Ascending aorta (tissue), 2 donors: ENCODE measurements at regions not wholly inside any gene's neighbourhood (a gene's known extent, or its start where the extent isn't known, plus 50 kb on each side); places are given as distances from the start of the nearest gene placed in this dataset.
A peak's percentile ranks its signal among the peaks of the same experiment; 100 is the strongest.

Source experiments
- DNase-seq, 2 donors: peaks; one replicate each; pipeline ENCODE4 v3.0.0-alpha.2; 2019; ENCODE audit warnings: low spot score in 2 of 2
- H3K27ac ChIP-seq, 2 donors: fragments of 200-600 bp; sonication (generic); one replicate each; pipeline ENCODE4 v1.5.1; 2016 to 2017; ENCODE audit warnings: mild to moderate bottlenecking in 1 of 2
- H3K27me3 ChIP-seq: fragments of 200-600 bp; sonication (generic); one replicate; pipeline ENCODE4 v1.5.1; 2017
- H3K36me3 ChIP-seq, 2 donors: fragments of 200-600 bp; sonication (generic); one replicate each; pipeline ENCODE4 v1.5.1; 2016
- H3K4me1 ChIP-seq, 2 donors: fragments of 200-600 bp; sonication (generic); one replicate each; pipeline ENCODE4 v1.5.1; 2016 to 2017; ENCODE audit warnings: mild to moderate bottlenecking in 1 of 2
- H3K4me3 ChIP-seq, 2 donors: fragments of 200-600 bp; sonication (generic); one replicate each; pipeline ENCODE4 v1.5.1; 2016 to 2017; ENCODE audit warnings: mild to moderate bottlenecking in 1 of 2
- H3K9me3 ChIP-seq, 2 donors: fragments of 200-600 bp; sonication (generic); one replicate each; pipeline ENCODE4 v1.5.1; 2016
- intact Hi-C: fragments of 100-400 bp; cut with DNase I; formaldehyde crosslinking; loops from one replicate; pipeline ENCODE4 v1.15.1; 2023
- TF ChIP-seq, protein P1 (sequence below), 3 experiments: fragments of 200-600 bp in 2 of 3; fragments of 450-650 bp in 1 of 3; sonication (generic) in 2 of 3; IDR thresholded peaks; one replicate each; pipeline ENCODE4 v1.5.1; 2016 to 2019; ENCODE audit warnings: antibody characterized with exemption in 3 of 3, mild to moderate bottlenecking in 1 of 3, moderate library complexity in 1 of 3

DNA sequence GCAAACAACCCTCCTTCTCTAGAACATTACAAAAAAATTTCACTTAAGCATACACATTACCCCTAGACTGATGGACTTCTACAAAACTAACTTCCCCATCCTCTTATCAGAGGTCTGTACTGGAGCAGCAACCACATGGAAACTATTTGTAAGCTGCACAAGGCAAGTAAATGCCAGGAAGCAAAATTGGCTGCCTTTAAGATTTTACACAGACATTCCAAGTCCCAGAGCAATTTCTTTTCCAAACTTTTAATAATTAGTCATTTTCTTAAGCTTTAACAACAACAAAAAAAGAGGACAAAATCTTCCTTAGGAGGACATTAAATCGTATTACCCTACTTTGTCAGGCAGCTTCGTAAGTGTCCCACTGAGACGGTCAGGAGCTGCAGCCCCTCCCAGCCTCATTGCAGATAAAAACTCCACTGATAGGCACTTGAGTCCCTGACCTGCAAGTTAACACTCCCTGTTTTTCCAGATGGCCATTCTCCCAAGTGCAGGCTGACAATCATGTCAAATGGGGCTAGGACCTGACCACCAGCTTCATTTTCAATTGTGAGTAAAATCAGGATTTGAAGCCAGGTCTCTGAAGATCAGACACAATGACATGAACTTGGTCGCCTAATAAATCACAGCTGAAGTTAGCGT, 680.1 kb downstream of the DIAPH3 start:
- Histone ChIP-seq H3K36me3 (no peaks in the 10 kb centered on the region), H3K9me3 (no peaks in the 10 kb centered on the region), H3K27ac (peak overlapping the region in 1 of 2 donors; percentile 16), H3K4me3 (peak overlapping the region in 1 of 2 donors; percentile 10), H3K27me3 (no peaks in the 10 kb centered on the region), H3K4me1 (no peaks in the 10 kb centered on the region)
- TF ChIP-seq, protein P1, sequence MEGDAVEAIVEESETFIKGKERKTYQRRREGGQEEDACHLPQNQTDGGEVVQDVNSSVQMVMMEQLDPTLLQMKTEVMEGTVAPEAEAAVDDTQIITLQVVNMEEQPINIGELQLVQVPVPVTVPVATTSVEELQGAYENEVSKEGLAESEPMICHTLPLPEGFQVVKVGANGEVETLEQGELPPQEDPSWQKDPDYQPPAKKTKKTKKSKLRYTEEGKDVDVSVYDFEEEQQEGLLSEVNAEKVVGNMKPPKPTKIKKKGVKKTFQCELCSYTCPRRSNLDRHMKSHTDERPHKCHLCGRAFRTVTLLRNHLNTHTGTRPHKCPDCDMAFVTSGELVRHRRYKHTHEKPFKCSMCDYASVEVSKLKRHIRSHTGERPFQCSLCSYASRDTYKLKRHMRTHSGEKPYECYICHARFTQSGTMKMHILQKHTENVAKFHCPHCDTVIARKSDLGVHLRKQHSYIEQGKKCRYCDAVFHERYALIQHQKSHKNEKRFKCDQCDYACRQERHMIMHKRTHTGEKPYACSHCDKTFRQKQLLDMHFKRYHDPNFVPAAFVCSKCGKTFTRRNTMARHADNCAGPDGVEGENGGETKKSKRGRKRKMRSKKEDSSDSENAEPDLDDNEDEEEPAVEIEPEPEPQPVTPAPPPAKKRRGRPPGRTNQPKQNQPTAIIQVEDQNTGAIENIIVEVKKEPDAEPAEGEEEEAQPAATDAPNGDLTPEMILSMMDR (IDR thresholded peaks at IDR 0.05), result no peak
- intact Hi-C loops, result no loop called here
- no peak for DNase-seq

GRCh38 chr13:59487883-59488282, 675.8 kb downstream of the DIAPH3 start:
- Histone ChIP-seq H3K4me1 (no peaks in the 10 kb centered on the region), H3K4me3 (no peak overlapping the region), H3K27me3 (no peaks in the 10 kb centered on the region), H3K9me3 (no peaks in the 10 kb centered on the region), H3K27ac (no peak overlapping the region), H3K36me3 (no peaks in the 10 kb centered on the region)
- TF ChIP-seq, protein P1 (IDR thresholded peaks at IDR 0.05), result no peak
- no peak for DNase-seq
- intact Hi-C loops, result no loop called here

- Histone ChIP-seq H3K36me3 (no peaks in the 10 kb centered on the region), H3K9me3 (no peaks in the 10 kb centered on the region), H3K4me1 (no peaks in the 10 kb centered on the region), H3K27ac (no peak overlapping the region), H3K27me3 (no peaks in the 10 kb centered on the region), H3K4me3 (no peak overlapping the region)
- no peak for DNase-seq
- TF ChIP-seq, protein P1 (IDR thresholded peaks at IDR 0.05), result no peak
- intact Hi-C loops, result no loop called here
Observed at GRCh38 chr13:59488436-59488835, 675.3 kb downstream of the DIAPH3 start.

- TF ChIP-seq, protein P1 (IDR thresholded peaks at IDR 0.05), result no peak
- intact Hi-C loops, result no loop called here
- Histone ChIP-seq H3K27ac (no peak overlapping the region), H3K9me3 (no peaks in the 10 kb centered on the region), H3K36me3 (no peaks in the 10 kb centered on the region), H3K27me3 (no peaks in the 10 kb centered on the region), H3K4me3 (no peak overlapping the region), H3K4me1 (no peaks in the 10 kb centered on the region)
- DNase-seq, result no peak
Observed at GRCh38 chr13:59490651-59491050, 673.1 kb downstream of the DIAPH3 start.

GRCh38 chr13:59492030-59492636, 671.6 kb downstream of the DIAPH3 start:
- DNase-seq, result no peak
- Histone ChIP-seq H3K4me1 (no peaks in the 10 kb centered on the region), H3K9me3 (no peaks in the 10 kb centered on the region), H3K4me3 (no peak overlapping the region), H3K36me3 (no peaks in the 10 kb centered on the region), H3K27ac (no peak overlapping the region), H3K27me3 (no peaks in the 10 kb centered on the region)
- TF ChIP-seq, protein P1 (IDR thresholded peaks at IDR 0.05), result no peak
- intact Hi-C loops, result no loop called here
